Activated CD4-positive, alpha-beta T cell treated with anti-CD3 and anti-CD28 coated beads, Interleukin-2, amount 50 U/mL, for 48 hours (primary cell): ENCODE measurements at regions not wholly inside any gene's neighbourhood (a gene's known extent, or its start where the extent isn't known, plus 50 kb on each side); places are given as distances from the start of the nearest gene placed in this dataset.

Experiments
- DNase-seq, 2 experiments: peaks; one replicate each; pipeline ENCODE4 v3.0.0-alpha.2; 2020

- DNase-seq, result no peak
Measured at GRCh38 chr21:33157303-33157702, 72.4 kb upstream of the IFNAR2 start.

GRCh38 chr21:33158654-33159053, 71.1 kb upstream of the IFNAR2 start:
- no peak for DNase-seq

- no peak for DNase-seq
Measured at GRCh38 chr21:33162436-33162951, 67.2 kb upstream of the IFNAR2 start.

GRCh38 chr21:33168886-33169285, 60.9 kb upstream of the IFNAR2 start:
- DNase-seq, result no peak

GRCh38 chr21:33169359-33169758, 60.4 kb upstream of the IFNAR2 start:
- no peak for DNase-seq

- DNase-seq, result no peak
Measured at GRCh38 chr21:33171616-33172169, 58.0 kb upstream of the IFNAR2 start.

GRCh38 chr21:33174756-33175155, 55.0 kb upstream of the IFNAR2 start:
- no peak for DNase-seq
